Activated naive CD4-positive, alpha-beta T cell treated with anti-CD3 and anti-CD28 coated beads, Interleukin-2, amount 10 ng/mL, durations not matched to agents 7 days and 5 days (primary cell): ENCODE measurements at regions not wholly inside any gene's neighbourhood (a gene's known extent, or its start where the extent isn't known, plus 50 kb on each side); places are given as distances from the start of the nearest gene placed in this dataset.
"Not testable (repeated sequence)": the region's sequence is repeated elsewhere in the genome, so short reads cannot be mapped to it uniquely, and the experiment has no call there.

Experiments
- CTCF ChIA-PET: fragments of 350-600 bp; sonication (Branson Sonifier 250); formaldehyde crosslinking; loops from one replicate; lab custom pipeline; 2021; ENCODE audit warnings: antibody characterized with exemption; lab: Charles Lee
- DNase-seq: peaks from one replicate; pipeline ENCODE4 v3.0.0-alpha.2; 2020
- H3K27ac Mint-ChIP-seq: one replicate; pipeline ENCODE4 v1.8.0; 2021; ENCODE audit warnings: mild to moderate bottlenecking, moderate library complexity, mixed read lengths
- H3K27me3 Mint-ChIP-seq: one replicate; pipeline ENCODE4 v1.8.0; 2021; ENCODE audit warnings: mild to moderate bottlenecking, mixed read lengths
- H3K36me3 Mint-ChIP-seq: one replicate; pipeline ENCODE4 v1.8.0; 2021; ENCODE audit warnings: mixed read lengths
- H3K4me1 Mint-ChIP-seq: one replicate; pipeline ENCODE4 v1.8.0; 2021; ENCODE audit warnings: mixed read lengths
- H3K4me3 Mint-ChIP-seq: one replicate; pipeline ENCODE4 v1.8.0; 2021; ENCODE audit warnings: mild to moderate bottlenecking, moderate library complexity, mixed read lengths
- H3K9me3 Mint-ChIP-seq: one replicate; pipeline ENCODE4 v1.8.0; 2021; ENCODE audit warnings: mixed read lengths

- H3K27ac Mint-ChIP-seq, H3K9me3 Mint-ChIP-seq, CTCF ChIA-PET: not testable (repeated sequence)
These were observed 115.7 kb upstream of the PMCH start for GRCh38 chr12:102313116-102313971.

GRCh38 chr12:102305486-102305885, 107.9 kb upstream of the PMCH start:
- Mint-ChIP-seq H3K4me3 (no peak overlapping the region), H3K4me1 (no peaks in the 10 kb centered on the region), H3K27me3 (no peaks in the 10 kb centered on the region), H3K9me3 (no peaks in the 10 kb centered on the region), H3K36me3 (no peaks in the 10 kb centered on the region), H3K27ac (no peak overlapping the region)
- CTCF ChIA-PET = no interaction called here
- no peak for DNase-seq

More at GRCh38 chr12:102313116-102313971, 115.7 kb upstream of the PMCH start:
- H3K4me3 Mint-ChIP-seq, H3K36me3 Mint-ChIP-seq, DNase-seq, H3K4me1 Mint-ChIP-seq, H3K27me3 Mint-ChIP-seq: not testable (repeated sequence)

- H3K27me3 Mint-ChIP-seq, CTCF ChIA-PET: not testable (repeated sequence)
These were observed 107.0 kb upstream of the PMCH start for GRCh38 chr12:102304667-102305066.

GRCh38 chr12:102302553-102302952, 104.9 kb upstream of the PMCH start:
- Mint-ChIP-seq H3K36me3 (no peaks in the 10 kb centered on the region), H3K4me3 (no peak overlapping the region), H3K27ac (no peak overlapping the region), H3K27me3 (no peaks in the 10 kb centered on the region), H3K4me1 (no peaks in the 10 kb centered on the region), H3K9me3 (no peaks in the 10 kb centered on the region)
- no peak for DNase-seq
- CTCF ChIA-PET = interaction anchor here (0.9 to 1.2 kb wide), 2 partner anchors 178 to 437 kb away, joined by 3 to 5 read pairs; no protein-coding TSS in a partner anchor

More at GRCh38 chr12:102304667-102305066, 107.0 kb upstream of the PMCH start:
- not testable (repeated sequence) for H3K27ac Mint-ChIP-seq, H3K9me3 Mint-ChIP-seq, H3K4me1 Mint-ChIP-seq, H3K36me3 Mint-ChIP-seq, H3K4me3 Mint-ChIP-seq, DNase-seq

GRCh38 chr12:102301547-102301946, 103.9 kb upstream of the PMCH start:
- Mint-ChIP-seq H3K27ac (no peak overlapping the region), H3K4me3 (no peak overlapping the region), H3K27me3 (no peaks in the 10 kb centered on the region), H3K9me3 (no peaks in the 10 kb centered on the region), H3K36me3 (no peaks in the 10 kb centered on the region), H3K4me1 (no peaks in the 10 kb centered on the region)
- DNase-seq = no peak
- CTCF ChIA-PET = interaction anchor here (1.0 to 2.5 kb wide), 5 partner anchors 180 to 437 kb away, joined by 3 to 13 read pairs (median 9); no protein-coding TSS in a partner anchor

GRCh38 chr12:102300824-102301461, 103.3 kb upstream of the PMCH start:
- Mint-ChIP-seq H3K4me3 (no peak overlapping the region), H3K27me3 (no peaks in the 10 kb centered on the region)
- CTCF ChIA-PET = interaction anchor here (0.6 to 2.5 kb wide), 13 partner anchors 10 to 467 kb away, joined by 3 to 13 read pairs (median 3); no protein-coding TSS in a partner anchor

GRCh38 chr12:102299731-102300130, 102.1 kb upstream of the PMCH start:
- no peak for DNase-seq
- no peak overlapping the region for H3K4me3 Mint-ChIP-seq
- H3K4me1 Mint-ChIP-seq = no peaks in the 10 kb centered on the region
- H3K27ac Mint-ChIP-seq = no peak overlapping the region
- H3K27me3 Mint-ChIP-seq = no peaks in the 10 kb centered on the region
- H3K9me3 Mint-ChIP-seq = no peaks in the 10 kb centered on the region
- CTCF ChIA-PET = interaction anchor here (0.7 to 2.5 kb wide), 8 partner anchors 33 to 468 kb away, joined by 3 to 13 read pairs (median 6); no protein-coding TSS in a partner anchor
- H3K36me3 Mint-ChIP-seq = no peaks in the 10 kb centered on the region

More at GRCh38 chr12:102300824-102301461, 103.3 kb upstream of the PMCH start:
- Mint-ChIP-seq H3K36me3 (no peaks in the 10 kb centered on the region), H3K4me1 (no peaks in the 10 kb centered on the region), H3K27ac (no peak overlapping the region), H3K9me3 (no peaks in the 10 kb centered on the region)
- DNase-seq = peak; percentile 36

- CTCF ChIA-PET = no interaction called here
- H3K27me3 Mint-ChIP-seq = no peaks in the 10 kb centered on the region
- H3K4me3 Mint-ChIP-seq = no peak overlapping the region
- H3K9me3 Mint-ChIP-seq = no peaks in the 10 kb centered on the region
- no peaks in the 10 kb centered on the region for H3K4me1 Mint-ChIP-seq
- DNase-seq = no peak
- H3K36me3 Mint-ChIP-seq = no peaks in the 10 kb centered on the region
- H3K27ac Mint-ChIP-seq = no peak overlapping the region
These were observed 100.4 kb upstream of the PMCH start for GRCh38 chr12:102298022-102298421.

GRCh38 chr12:102297412-102297811, 99.8 kb upstream of the PMCH start:
- Mint-ChIP-seq H3K36me3 (no peaks in the 10 kb centered on the region), H3K4me3 (no peak overlapping the region), H3K27me3 (no peaks in the 10 kb centered on the region), H3K9me3 (no peaks in the 10 kb centered on the region), H3K4me1 (no peaks in the 10 kb centered on the region), H3K27ac (no peak overlapping the region)
- no peak for DNase-seq
- CTCF ChIA-PET = no interaction called here

GRCh38 chr12:102294568-102294967, 96.9 kb upstream of the PMCH start:
- no peak for DNase-seq
- H3K27ac Mint-ChIP-seq = no peak overlapping the region
- H3K36me3 Mint-ChIP-seq = no peaks in the 10 kb centered on the region
- H3K27me3 Mint-ChIP-seq = no peaks in the 10 kb centered on the region
- peaks cover 4% of the 10 kb centered on the region for H3K9me3 Mint-ChIP-seq
- no peaks in the 10 kb centered on the region for H3K4me1 Mint-ChIP-seq
- H3K4me3 Mint-ChIP-seq = no peak overlapping the region
- CTCF ChIA-PET = no interaction called here

- H3K4me1 Mint-ChIP-seq, H3K36me3 Mint-ChIP-seq, H3K9me3 Mint-ChIP-seq, H3K27ac Mint-ChIP-seq, H3K27me3 Mint-ChIP-seq, DNase-seq, H3K4me3 Mint-ChIP-seq, CTCF ChIA-PET: not testable (repeated sequence)
These were observed 94.1 kb upstream of the PMCH start for GRCh38 chr12:102291498-102292440.

GRCh38 chr12:102289702-102290101, 92.1 kb upstream of the PMCH start:
- H3K27me3 Mint-ChIP-seq, H3K4me3 Mint-ChIP-seq, CTCF ChIA-PET, H3K9me3 Mint-ChIP-seq, DNase-seq, H3K27ac Mint-ChIP-seq, H3K36me3 Mint-ChIP-seq, H3K4me1 Mint-ChIP-seq: not testable (repeated sequence)

- DNase-seq = no peak
- no peaks in the 10 kb centered on the region for H3K27me3 Mint-ChIP-seq
- no peak overlapping the region for H3K4me3 Mint-ChIP-seq
- CTCF ChIA-PET = no interaction called here
- H3K4me1 Mint-ChIP-seq = no peaks in the 10 kb centered on the region
- no peaks in the 10 kb centered on the region for H3K9me3 Mint-ChIP-seq
- H3K27ac Mint-ChIP-seq = no peak overlapping the region
- H3K36me3 Mint-ChIP-seq = no peaks in the 10 kb centered on the region
These were observed 83.6 kb upstream of the PMCH start for GRCh38 chr12:102281231-102281630.

GRCh38 chr12:102255687-102256086, 58.1 kb upstream of the PMCH start:
- H3K4me1 Mint-ChIP-seq, H3K4me3 Mint-ChIP-seq, H3K36me3 Mint-ChIP-seq, H3K9me3 Mint-ChIP-seq, DNase-seq, CTCF ChIA-PET, H3K27me3 Mint-ChIP-seq, H3K27ac Mint-ChIP-seq: not testable (repeated sequence)
